Fibroblast of villous mesenchyme (primary cell): ENCODE measurements at regions not wholly inside any gene's neighbourhood (a gene's known extent, or its start where the extent isn't known, plus 50 kb on each side); places are given as distances from the start of the nearest gene placed in this dataset.

Experiments
- DNase-seq: peaks from one replicate; pipeline ENCODE4 v3.0.0-alpha.2; 2010; ENCODE audit warnings: low read depth
- H3K4me3 ChIP-seq: 2 replicates; pipeline ENCODE4 v1.5.1; 2011; ENCODE audit warnings: low read depth, mild to moderate bottlenecking, low read length
- CTCF ChIP-seq: IDR thresholded peaks from 2 replicates; pipeline ENCODE4 v1.5.1; 2012; ENCODE audit warnings: low read depth, mild to moderate bottlenecking, low read length; ENCODE audit not compliant: insufficient read depth

- H3K4me3 ChIP-seq = no peak overlapping the region
- DNase-seq = no peak
- no peak for TF ChIP-seq CTCF
Measured at GRCh38 chr10:129280155-129280502, 186.9 kb upstream of the MGMT start.

GRCh38 chr10:129280908-129281586, 186.0 kb upstream of the MGMT start:
- no peak overlapping the region for H3K4me3 ChIP-seq
- no peak for DNase-seq
- TF ChIP-seq CTCF = no peak

- no peak for TF ChIP-seq CTCF
- DNase-seq = no peak
- H3K4me3 ChIP-seq = no peak overlapping the region
Measured at GRCh38 chr10:129285459-129285858, 181.6 kb upstream of the MGMT start.

- H3K4me3 ChIP-seq = no peak overlapping the region
- TF ChIP-seq CTCF = no peak
- peak; percentile 22 for DNase-seq
Measured at GRCh38 chr10:129288999-129289584, 177.9 kb upstream of the MGMT start.

- no peak for DNase-seq
- no peak overlapping the region for H3K4me3 ChIP-seq
- no peak for TF ChIP-seq CTCF
Measured at GRCh38 chr10:129293991-129294700, 172.9 kb upstream of the MGMT start.

- no peak for TF ChIP-seq CTCF
- H3K4me3 ChIP-seq = no peak overlapping the region
- DNase-seq = no peak
Measured at GRCh38 chr10:129294944-129295343, 172.1 kb upstream of the MGMT start.
